C1 segment of cervical spinal cord (tissue), 14 donors: ENCODE measurements at regions not wholly inside any gene's neighbourhood (a gene's known extent, or its start where the extent isn't known, plus 50 kb on each side); places are given as distances from the start of the nearest gene placed in this dataset.

ENCODE experiments used
- DNase-seq, 14 donors: peaks; one replicate each; lab custom pipeline; 2025; lab: John Stamatoyannopoulos, UW

DNA sequence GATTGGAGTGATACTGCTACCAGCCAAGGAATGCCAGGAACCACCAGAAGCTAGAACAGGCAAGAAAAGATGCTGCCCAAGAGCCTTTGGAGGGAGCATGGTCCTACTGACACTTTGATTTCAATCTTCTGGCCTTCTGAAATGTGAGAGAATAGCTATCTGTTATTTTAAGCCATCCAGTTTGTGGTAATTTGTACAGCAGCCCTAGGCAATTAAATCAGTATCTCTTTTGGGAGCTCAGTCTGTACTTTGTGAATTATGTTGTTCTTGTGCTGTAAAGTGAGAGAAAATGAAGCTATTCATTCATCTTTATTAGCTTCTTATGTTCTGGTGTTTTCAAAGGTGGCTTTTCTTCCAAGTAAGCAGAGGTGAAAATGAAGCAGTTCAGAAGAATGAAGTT lies 381.3 kb downstream of the PDCD6IP start:
- DNase-seq = no peak

DNA sequence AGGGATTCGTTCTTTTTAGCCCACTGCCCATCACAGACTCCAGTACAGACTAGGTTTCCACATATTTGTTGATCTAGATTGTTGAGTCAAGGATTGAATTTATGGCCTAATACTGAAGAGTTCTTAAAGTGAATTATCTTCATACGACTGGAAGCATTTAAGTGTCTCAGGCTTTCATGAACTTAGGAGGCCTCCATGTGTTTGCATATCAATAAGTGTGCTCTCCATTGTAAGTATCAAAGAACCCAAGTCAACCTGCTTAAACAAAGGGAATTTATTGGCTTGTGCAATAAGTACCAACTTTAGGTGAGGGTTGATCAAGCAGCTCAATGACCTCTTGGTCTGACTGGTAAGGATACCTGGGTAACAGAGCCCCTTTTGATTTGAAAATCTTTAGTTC lies 382.1 kb downstream of the PDCD6IP start:
- no peak for DNase-seq

- no peak for DNase-seq
These were observed 384.7 kb downstream of the PDCD6IP start for GRCh38 chr3:34183114-34183513.

DNA sequence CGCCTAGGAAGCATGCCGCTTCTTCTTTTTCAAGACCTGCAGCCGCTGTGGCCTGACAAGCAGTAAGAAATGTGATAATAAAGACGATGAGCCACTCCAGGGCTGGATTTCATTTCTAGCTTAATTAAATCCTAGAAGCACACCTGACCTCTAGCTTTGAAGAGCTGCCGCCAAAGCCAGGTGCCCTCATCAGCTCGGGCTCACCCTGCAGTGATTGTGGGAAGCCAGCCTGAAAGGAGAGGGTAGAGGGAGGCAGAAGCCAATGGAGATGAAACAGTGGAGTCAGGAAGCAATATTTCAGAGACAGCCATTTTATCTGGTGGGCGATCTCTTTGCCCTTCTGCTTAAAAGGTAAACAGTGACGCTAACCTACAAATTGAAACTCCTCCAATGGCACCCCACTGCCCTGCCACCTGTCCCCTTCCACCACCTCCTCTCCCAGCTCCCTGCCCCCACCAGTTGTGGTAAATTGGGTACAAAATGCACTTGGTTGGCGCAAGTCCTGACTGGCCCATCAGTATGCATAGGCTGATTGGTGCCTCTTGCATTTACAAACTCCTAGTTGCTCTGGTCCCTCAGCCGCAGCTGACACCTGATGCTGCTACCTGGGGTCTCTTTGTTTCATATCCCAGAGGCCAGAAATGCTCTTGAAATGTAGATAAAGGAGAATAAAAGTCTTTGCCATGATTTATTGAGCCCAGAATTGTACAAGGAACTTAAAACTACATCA lies 385.3 kb downstream of the PDCD6IP start:
- peak in 3 of 14 donors; percentile 11 to 96 (median 39) for DNase-seq

GRCh38 chr3:34185301-34185700 lies 386.9 kb downstream of the PDCD6IP start:
- DNase-seq = no peak

DNA sequence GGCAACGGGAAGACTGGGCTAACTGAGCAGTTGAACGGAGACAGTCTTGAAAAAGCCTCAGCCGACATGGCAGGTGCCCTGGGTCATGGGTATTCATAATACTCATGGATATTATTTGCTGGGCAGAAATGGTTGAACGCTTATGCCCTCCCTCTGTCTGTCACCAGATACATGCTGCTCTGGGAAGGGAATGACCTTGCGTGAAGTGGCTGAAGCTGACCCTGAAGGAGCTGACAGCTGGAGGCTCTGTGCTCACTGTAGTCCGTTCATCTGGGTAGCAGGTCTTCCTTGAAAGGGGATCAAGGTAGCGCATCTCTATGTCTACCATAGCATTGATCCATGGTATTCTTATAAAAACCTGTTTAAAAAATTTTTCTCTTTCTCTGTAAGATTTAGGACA lies 390.7 kb downstream of the PDCD6IP start:
- DNase-seq = no peak

- DNase-seq = no peak
These were observed 398.5 kb downstream of the PDCD6IP start for GRCh38 chr3:34196914-34197313.

- DNase-seq = no peak
These were observed 399.9 kb downstream of the PDCD6IP start for GRCh38 chr3:34198309-34198708.

DNA sequence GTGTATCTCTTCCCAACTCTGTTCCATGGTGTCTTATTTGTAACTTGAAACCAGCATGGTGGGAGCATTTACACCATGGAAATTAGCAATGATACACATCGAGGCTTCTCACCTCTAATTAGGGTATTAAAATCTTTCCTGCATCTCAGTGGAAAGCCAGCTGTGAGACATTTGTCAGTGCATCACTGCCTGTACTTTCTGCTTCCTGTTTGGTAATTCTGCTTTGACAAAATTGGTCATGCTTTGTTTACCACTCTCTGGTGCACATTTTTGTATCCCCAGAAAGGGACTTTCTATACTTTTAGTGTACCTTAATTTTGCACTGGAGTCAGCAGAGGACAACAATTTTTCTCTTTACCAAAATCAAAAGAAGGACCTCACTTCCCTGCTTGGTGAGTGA lies 402.1 kb downstream of the PDCD6IP start:
- DNase-seq = no peak

- DNase-seq = peak in 1 of 14 donors; percentile 69
These were observed 404.5 kb downstream of the PDCD6IP start for GRCh38 chr3:34202975-34203374.

GRCh38 chr3:34203386-34203785 lies 405.0 kb downstream of the PDCD6IP start:
- no peak for DNase-seq

GRCh38 chr3:34207002-34207401 lies 408.6 kb downstream of the PDCD6IP start:
- no peak for DNase-seq

DNA sequence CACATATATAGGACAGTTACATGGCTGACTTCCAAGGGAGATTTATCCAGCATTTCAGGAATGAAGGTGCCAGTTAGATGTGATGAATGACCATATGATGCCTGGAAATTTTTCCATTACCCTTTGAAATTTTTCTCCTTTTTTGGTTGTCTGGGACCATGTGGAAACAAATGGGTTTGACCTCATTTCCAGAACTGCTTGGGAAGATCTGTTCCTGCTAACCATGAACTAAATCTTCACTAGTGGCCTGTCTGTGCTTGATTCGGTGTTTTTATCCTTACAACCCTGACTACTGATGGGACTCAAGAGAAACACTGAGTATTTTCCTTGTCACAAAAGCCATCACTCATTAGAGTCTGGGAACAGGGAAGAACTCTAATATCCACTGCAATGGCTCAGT lies 409.4 kb downstream of the PDCD6IP start:
- DNase-seq = peak in 1 of 14 donors; percentile 83

DNA sequence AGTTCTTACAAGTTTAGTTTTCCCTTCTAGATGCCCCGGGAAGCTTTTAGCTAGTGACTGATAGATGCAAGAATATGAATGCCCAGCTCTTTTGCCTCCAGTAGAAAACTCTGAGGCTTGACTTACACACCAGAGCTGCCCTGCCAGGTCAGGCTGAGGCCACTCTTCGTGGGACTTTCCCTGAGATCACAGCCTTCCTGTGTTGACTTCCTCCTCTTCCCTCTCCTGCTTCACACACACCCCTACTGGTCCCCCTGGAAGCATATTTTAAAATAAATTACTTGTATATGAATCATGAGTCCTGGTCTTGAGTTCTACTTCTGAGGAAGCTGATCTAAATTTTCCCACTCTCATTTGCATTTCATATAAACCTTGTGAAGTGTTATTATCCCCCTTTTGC lies 413.7 kb downstream of the PDCD6IP start:
- DNase-seq = peak in 1 of 14 donors; percentile 1

DNA sequence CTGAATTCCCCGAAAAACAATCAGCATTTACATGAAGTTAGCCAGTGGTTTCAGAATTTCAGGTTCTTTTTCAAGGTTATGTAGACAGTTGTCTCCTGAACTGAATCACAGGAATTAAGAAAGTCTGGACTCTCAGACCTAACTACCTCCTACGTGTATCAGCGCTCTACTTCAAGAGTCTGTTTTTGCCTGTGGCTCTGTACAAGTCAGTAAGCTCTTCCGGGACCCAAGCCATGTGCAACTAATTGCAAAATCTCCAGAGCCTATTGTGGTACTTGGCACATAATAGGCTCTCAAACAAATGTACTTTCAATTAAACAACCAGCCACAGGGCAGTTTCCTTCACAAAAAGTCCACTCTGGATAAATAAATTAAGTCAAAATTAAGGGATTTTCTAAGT lies 414.2 kb downstream of the PDCD6IP start:
- DNase-seq = peak in 3 of 14 donors; percentile 3 to 69 (median 12)

- DNase-seq = peak in 2 of 14 donors; percentile 4 to 78
These were observed 415.0 kb downstream of the PDCD6IP start for GRCh38 chr3:34213478-34213877.

DNA sequence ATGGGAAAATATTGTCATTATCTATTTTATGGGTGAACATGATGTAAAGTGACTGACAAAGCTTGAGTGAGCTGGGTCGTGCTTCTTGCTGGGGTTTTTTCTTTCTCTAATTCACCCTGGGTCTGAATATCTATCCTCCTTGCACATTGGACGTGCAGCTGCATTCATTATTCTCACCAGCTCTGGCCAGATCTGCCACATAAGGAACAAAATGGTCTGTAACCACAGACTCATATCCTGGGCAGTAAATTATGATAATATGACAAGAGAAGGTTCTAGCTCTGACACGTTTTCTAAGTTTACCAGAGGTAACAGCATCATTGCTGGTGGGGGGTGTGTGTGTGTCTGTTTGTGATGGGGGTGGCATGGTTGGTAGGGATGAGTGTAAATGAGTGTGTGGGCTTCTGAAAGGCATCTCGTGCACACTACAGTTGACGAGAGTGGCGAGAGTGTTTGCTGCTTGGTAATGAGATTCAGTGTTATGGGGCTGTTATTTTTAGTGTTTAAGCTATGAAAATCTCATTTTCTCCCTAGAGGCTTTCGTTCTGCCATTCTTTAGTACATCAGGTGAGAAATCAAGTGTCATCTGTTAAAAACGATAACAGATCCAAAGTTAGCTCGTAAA lies 418.4 kb downstream of the PDCD6IP start:
- DNase-seq = no peak

GRCh38 chr3:34218706-34219385 lies 420.4 kb downstream of the PDCD6IP start:
- no peak for DNase-seq

- no peak for DNase-seq
These were observed 421.1 kb downstream of the PDCD6IP start for GRCh38 chr3:34219556-34219955.

- no peak for DNase-seq
These were observed 427.5 kb downstream of the PDCD6IP start for GRCh38 chr3:34225821-34226366.

GRCh38 chr3:34229876-34230275 lies 431.4 kb downstream of the PDCD6IP start:
- no peak for DNase-seq

GRCh38 chr3:34235096-34235495 lies 436.7 kb downstream of the PDCD6IP start:
- DNase-seq = no peak
